Ovary (tissue), 3 donors: ENCODE measurements at regions not wholly inside any gene's neighbourhood (a gene's known extent, or its start where the extent isn't known, plus 50 kb on each side); places are given as distances from the start of the nearest gene placed in this dataset.

Experiments
- CTCF ChIP-seq, 3 donors: fragments of 450-650 bp in 2 of 3; fragments of 200-600 bp in 1 of 3; IDR thresholded peaks; one replicate each; pipeline versions ENCODE4 v1.5.1 to v1.8.0; 2016 to 2022; ENCODE audit warnings: antibody characterized with exemption in 3 of 3, mild to moderate bottlenecking in 1 of 3
- EP300 ChIP-seq: sonication (generic); formaldehyde crosslinking; IDR thresholded peaks from one replicate; pipeline ENCODE4 v1.6.1; 2017; ENCODE audit warnings: antibody characterized with exemption
- POLR2A ChIP-seq: fragments of 450-650 bp; IDR thresholded peaks from one replicate; pipeline ENCODE4 v1.6.1; 2017; ENCODE audit warnings: antibody characterized with exemption, mild to moderate bottlenecking, moderate library complexity
- donor health status: DM: no; HTN: no; CAD: no.

GRCh38 chr14:85799668-85800067 is 269.7 kb downstream of the FLRT2 start:
- TF ChIP-seq CTCF (IDR thresholded peaks at IDR 0.05) (no peak), POLR2A (no peak), EP300 (no peak)
